Nephron progenitor cell (in vitro differentiated cells): ENCODE measurements at regions not wholly inside any gene's neighbourhood (a gene's known extent, or its start where the extent isn't known, plus 50 kb on each side); places are given as distances from the start of the nearest gene placed in this dataset.

Experiments
- DNase-seq: peaks from one replicate; pipeline ENCODE4 v3.0.0; 2021
- H3K27ac Mint-ChIP-seq: 2 replicates; pipeline ENCODE4 v1.8.0; 2021; ENCODE audit warnings: mild to moderate bottlenecking, moderate library complexity, mixed read lengths
- H3K27me3 Mint-ChIP-seq: 2 replicates; pipeline ENCODE4 v1.8.0; 2021; ENCODE audit warnings: mild to moderate bottlenecking, low read depth, mixed read lengths; ENCODE audit not compliant: poor library complexity
- H3K36me3 Mint-ChIP-seq: 2 replicates; pipeline ENCODE4 v1.8.0; 2021; ENCODE audit warnings: low read depth, mixed read lengths
- H3K4me1 Mint-ChIP-seq: 2 replicates; pipeline ENCODE4 v1.8.0; 2021; ENCODE audit warnings: mixed read lengths
- H3K4me3 Mint-ChIP-seq: 2 replicates; pipeline ENCODE4 v1.8.0; 2021; ENCODE audit warnings: mild to moderate bottlenecking, moderate library complexity, mixed read lengths
- H3K9me3 Mint-ChIP-seq: 2 replicates; pipeline ENCODE4 v1.8.0; 2021; ENCODE audit warnings: mild to moderate bottlenecking, moderate library complexity, mixed read lengths
- TF ChIP-seq, protein P1 (sequence below): fragments of 200-600 bp; sonication (generic); IDR thresholded peaks from 2 replicates; pipeline ENCODE4 v1.5.0; 2021; ENCODE audit warnings: antibody characterized with exemption

GRCh38 chr10:125217990-125218675 is 57.8 kb upstream of the CTBP2 start:
- Mint-ChIP-seq H3K9me3 (no peaks in the 10 kb centered on the region), H3K36me3 (no peaks in the 10 kb centered on the region), H3K27ac (no peak overlapping the region), H3K4me1 (peaks cover 47% of the 10 kb centered on the region), H3K27me3 (peaks cover 12% of the 10 kb centered on the region), H3K4me3 (no peak overlapping the region)
- TF ChIP-seq, protein P1, sequence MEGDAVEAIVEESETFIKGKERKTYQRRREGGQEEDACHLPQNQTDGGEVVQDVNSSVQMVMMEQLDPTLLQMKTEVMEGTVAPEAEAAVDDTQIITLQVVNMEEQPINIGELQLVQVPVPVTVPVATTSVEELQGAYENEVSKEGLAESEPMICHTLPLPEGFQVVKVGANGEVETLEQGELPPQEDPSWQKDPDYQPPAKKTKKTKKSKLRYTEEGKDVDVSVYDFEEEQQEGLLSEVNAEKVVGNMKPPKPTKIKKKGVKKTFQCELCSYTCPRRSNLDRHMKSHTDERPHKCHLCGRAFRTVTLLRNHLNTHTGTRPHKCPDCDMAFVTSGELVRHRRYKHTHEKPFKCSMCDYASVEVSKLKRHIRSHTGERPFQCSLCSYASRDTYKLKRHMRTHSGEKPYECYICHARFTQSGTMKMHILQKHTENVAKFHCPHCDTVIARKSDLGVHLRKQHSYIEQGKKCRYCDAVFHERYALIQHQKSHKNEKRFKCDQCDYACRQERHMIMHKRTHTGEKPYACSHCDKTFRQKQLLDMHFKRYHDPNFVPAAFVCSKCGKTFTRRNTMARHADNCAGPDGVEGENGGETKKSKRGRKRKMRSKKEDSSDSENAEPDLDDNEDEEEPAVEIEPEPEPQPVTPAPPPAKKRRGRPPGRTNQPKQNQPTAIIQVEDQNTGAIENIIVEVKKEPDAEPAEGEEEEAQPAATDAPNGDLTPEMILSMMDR, result no peak
- DNase-seq, result no peak

GRCh38 chr10:125216861-125217260 is 56.5 kb upstream of the CTBP2 start:
- TF ChIP-seq, protein P1, result no peak
- Mint-ChIP-seq H3K27me3 (peaks cover 12% of the 10 kb centered on the region), H3K4me3 (no peak overlapping the region), H3K9me3 (no peaks in the 10 kb centered on the region), H3K27ac (no peak overlapping the region), H3K4me1 (peaks cover 35% of the 10 kb centered on the region), H3K36me3 (no peaks in the 10 kb centered on the region)
- no peak for DNase-seq

DNA sequence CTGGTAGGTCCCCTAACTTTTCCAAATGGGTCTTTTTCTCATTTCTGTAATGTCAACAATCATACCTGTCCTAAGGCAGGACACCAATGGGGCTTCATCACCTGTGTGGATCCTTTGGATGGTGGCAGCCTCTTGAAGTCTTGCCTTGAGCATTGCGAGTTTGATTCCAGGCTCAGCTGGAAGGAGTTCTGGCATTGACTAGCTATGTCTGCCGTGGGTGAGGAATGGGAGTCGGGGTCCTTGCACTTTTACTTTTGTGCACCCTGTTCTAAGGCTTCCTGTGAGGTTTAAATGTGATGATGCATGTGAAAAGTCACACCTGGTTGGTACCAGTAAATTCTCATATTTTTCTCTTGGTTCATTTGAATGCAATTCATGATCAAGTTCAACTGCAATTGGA is 55.9 kb upstream of the CTBP2 start:
- no peaks in the 10 kb centered on the region for H3K36me3 Mint-ChIP-seq
- peaks cover 12% of the 10 kb centered on the region for H3K27me3 Mint-ChIP-seq
- no peak for DNase-seq
- H3K9me3 Mint-ChIP-seq, result no peaks in the 10 kb centered on the region
- H3K4me1 Mint-ChIP-seq, result peaks cover 30% of the 10 kb centered on the region
- TF ChIP-seq, protein P1, result no peak
- no peak overlapping the region for H3K4me3 Mint-ChIP-seq
- H3K27ac Mint-ChIP-seq, result no peak overlapping the region

GRCh38 chr10:125214283-125214570 is 53.9 kb upstream of the CTBP2 start:
- no peak for DNase-seq
- Mint-ChIP-seq H3K27me3 (peaks cover 11% of the 10 kb centered on the region), H3K27ac (no peak overlapping the region), H3K36me3 (no peaks in the 10 kb centered on the region), H3K4me1 (peaks cover 24% of the 10 kb centered on the region), H3K4me3 (no peak overlapping the region), H3K9me3 (no peaks in the 10 kb centered on the region)
- TF ChIP-seq, protein P1, result no peak

DNA sequence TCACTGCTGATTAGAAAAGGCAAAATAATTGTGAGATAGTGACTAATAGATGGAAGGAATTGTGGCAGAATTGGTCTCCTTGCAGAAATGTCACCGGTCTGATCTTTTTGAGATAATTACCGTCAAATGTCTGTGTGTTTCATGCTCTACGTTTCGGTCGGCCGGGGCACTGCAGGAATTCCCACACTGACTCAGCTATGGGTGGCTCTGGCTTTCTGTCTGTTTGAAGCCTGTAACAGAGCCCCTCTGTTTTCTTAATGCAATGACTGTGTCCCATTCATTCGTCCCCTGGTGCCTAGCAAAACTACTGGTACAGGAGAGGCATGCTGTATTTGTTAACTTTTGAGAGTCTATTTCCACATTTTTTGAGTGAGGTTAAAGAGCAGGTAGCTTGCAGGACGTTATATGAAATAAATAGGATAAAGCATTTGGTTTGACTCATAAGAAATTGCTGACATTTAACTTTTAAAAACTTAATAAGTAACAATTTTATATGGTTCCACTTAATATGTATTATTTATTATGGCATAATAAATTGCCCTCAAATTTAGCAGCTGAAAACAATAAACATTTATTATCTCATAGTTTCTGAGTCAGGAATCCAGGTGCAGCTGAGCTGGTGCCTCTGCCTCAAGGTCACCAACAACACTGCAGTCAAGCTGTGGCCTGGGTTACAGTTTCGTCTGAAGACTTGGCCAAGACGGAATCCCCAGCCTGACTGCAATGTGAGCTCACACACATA is 53.3 kb upstream of the CTBP2 start:
- TF ChIP-seq, protein P1, result no peak
- peaks cover 6% of the 10 kb centered on the region for H3K27me3 Mint-ChIP-seq
- no peaks in the 10 kb centered on the region for H3K9me3 Mint-ChIP-seq
- peaks cover 19% of the 10 kb centered on the region for H3K4me1 Mint-ChIP-seq
- no peak for DNase-seq
- H3K36me3 Mint-ChIP-seq, result no peaks in the 10 kb centered on the region
- no peak overlapping the region for H3K27ac Mint-ChIP-seq
- H3K4me3 Mint-ChIP-seq, result no peak overlapping the region
